HT-29 (cell line): ENCODE measurements at regions not wholly inside any gene's neighbourhood (a gene's known extent, or its start where the extent isn't known, plus 50 kb on each side); places are given as distances from the start of the nearest gene placed in this dataset.

Experiments
- DNase-seq: peaks from one replicate; pipeline ENCODE4 v3.0.0-alpha.2; 2015; ENCODE audit warnings: low spot score

DNA sequence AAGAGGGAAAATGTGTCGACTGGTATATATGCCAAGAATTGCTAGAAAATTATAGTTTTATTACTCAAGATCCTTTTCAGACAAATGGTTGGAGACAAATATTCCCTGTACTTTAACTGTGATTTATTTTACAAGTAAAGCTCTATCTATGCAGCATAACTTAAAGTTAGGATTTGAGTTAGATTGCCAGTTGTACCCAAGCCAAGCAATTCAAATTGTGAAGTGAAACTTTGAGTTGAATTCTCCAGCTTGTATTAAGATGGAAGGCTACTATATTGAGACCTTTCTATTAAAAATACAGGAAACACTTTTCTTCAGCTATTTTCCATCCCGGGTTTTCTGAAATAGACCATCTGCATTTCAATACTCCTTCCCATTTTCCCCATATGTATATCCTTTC lies 333.1 kb upstream of the RBMS3 start:
- DNase-seq: no peak

- DNase-seq: no peak
Measured at GRCh38 chr3:28948685-28949084, 332.2 kb upstream of the RBMS3 start.

- no peak for DNase-seq
Measured at GRCh38 chr3:28949580-28949979, 331.3 kb upstream of the RBMS3 start.

DNA sequence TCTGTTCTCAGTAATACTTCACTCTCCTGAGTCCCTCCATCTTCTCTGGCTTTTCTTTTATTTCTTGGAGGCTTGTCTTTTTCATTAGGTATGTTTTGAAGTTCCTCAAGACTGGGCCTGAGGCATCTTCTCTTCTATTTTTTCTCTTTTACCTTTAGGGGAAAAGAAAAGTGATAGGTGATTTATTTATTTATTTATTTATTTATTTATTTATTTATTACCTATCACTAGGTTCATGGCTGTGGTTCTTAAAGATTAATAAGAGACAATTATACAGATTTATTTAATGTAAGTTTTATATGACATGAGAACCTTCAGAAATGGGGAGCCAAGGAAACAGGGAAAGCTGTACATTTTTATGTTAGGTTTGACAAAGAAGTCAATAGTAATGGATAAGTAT lies 330.3 kb upstream of the RBMS3 start:
- no peak for DNase-seq

GRCh38 chr3:28951772-28952556 lies 328.9 kb upstream of the RBMS3 start:
- no peak for DNase-seq

- no peak for DNase-seq
Measured at GRCh38 chr3:28958656-28959055, 322.2 kb upstream of the RBMS3 start.

DNA sequence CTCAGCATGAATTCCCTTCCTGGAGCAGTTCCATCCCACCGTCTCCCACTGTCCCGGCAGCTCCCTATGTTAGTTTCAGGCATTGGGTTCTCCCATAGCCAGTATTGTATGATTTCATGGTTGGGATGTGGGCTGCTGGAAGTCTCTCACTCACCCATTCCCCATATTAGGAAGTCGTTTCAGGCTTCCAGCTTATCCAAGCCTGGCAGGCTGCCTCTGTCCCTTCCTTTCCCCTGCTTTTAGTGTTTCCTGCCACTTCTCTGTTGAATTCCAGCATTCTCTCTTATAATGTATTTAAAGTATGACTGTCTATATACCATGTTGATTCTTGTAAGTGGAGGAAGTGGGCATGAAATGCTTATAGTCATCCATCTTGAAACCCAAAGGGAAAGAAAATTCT lies 309.7 kb upstream of the RBMS3 start:
- DNase-seq: no peak

DNA sequence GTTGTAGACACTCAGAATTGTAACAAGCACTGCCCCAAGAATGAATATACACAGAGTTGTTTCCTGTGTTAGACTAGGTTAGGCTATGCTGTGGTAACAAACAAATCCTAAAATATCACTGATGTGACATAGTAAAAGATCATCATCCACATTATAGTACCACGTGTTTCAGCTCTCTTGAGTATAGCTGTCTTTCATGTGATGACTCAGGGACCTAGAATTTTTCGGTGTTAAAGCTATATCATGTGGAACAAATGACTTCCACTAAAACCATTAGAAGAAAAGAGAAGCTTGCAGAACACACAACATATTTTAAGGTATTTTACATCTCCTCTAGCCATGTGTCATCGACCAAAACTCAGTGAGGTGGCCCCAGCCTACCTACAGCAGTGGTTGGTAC lies 307.9 kb upstream of the RBMS3 start:
- DNase-seq: no peak

DNA sequence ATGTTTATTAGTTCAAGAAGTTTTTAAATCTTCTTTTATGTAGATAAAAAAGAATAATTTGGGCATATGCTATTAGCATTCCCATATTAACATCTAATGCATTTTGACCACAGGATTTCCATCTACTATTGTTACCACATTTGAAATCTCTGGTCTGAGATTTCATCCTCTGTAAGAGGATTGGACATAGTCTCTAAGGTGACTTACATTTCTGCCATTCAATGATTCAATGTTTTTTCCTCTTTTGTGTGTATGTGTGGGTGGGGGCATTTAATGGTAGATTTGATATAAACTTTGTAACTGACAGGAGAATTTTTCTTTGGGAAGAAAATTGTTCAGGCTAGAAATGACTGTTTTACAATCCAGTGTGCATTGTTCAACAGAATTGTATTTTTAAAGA lies 307.3 kb upstream of the RBMS3 start:
- DNase-seq: no peak

GRCh38 chr3:28978092-28978491 lies 302.8 kb upstream of the RBMS3 start:
- DNase-seq: no peak

GRCh38 chr3:28980131-28980530 lies 300.7 kb upstream of the RBMS3 start:
- DNase-seq: no peak

- no peak for DNase-seq
Measured at GRCh38 chr3:28980631-28981030, 300.2 kb upstream of the RBMS3 start.

GRCh38 chr3:28982906-28983305 lies 298.0 kb upstream of the RBMS3 start:
- DNase-seq: no peak

DNA sequence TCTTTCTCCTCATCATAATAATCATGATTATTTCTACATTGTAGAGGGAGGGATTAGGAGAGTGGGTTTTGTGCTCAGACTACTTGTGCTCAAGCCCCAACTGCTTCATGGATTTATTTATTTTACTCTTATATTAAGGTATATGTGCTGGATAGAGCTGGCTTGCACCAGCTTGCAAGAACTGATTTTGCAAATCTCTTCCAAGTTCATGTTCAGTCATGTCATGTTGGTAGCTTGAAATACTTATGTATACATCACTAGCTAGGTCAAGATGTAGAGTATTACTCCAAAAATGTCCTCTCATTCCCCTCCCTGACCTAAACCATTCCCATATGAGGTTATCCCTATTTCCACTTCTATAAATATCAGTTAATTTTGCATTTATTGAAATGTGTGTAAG lies 293.9 kb upstream of the RBMS3 start:
- DNase-seq: no peak

GRCh38 chr3:28989646-28990089 lies 291.2 kb upstream of the RBMS3 start:
- DNase-seq: no peak

GRCh38 chr3:28994161-28994905 lies 286.5 kb upstream of the RBMS3 start:
- DNase-seq: no peak

GRCh38 chr3:29004885-29005599 lies 275.8 kb upstream of the RBMS3 start:
- no peak for DNase-seq

GRCh38 chr3:29005862-29006261 lies 275.0 kb upstream of the RBMS3 start:
- DNase-seq: no peak

DNA sequence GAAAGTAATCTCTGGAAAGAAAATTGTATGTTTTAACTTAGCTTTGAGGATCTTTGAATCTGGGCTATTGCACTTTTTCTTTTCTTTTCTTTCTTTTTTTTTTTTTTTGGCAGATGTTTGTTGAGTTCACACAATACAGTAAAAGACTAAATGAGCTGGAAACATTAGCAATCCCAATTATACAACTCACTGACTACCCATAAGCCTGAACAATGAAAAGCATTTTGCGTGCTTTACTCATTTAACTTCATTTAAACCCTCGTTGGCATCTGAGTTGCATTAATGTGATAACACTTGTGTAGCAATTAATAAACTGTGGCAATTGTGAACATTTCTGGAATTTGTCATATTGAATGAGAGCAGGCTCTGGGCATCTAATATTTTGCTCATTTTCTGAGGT lies 269.4 kb upstream of the RBMS3 start:
- DNase-seq: no peak

DNA sequence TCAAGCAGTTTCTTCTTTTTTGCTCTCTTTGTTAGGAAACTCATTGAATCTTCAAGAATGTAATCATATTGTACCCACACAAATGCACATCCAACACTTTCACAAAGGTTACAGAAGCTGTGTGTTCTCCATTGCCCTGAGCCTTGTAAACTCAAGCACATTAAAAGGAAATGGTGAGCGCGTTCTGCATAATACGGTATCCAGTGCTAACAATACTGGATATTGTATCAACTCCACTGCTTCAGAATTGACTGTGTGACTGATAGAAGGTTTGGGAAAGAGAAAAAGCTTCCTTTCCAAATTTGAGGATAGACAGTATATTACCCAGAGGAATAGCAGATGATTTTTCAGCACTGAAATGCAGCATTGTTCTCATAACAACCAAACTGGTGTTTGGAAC lies 268.9 kb upstream of the RBMS3 start:
- no peak for DNase-seq

DNA sequence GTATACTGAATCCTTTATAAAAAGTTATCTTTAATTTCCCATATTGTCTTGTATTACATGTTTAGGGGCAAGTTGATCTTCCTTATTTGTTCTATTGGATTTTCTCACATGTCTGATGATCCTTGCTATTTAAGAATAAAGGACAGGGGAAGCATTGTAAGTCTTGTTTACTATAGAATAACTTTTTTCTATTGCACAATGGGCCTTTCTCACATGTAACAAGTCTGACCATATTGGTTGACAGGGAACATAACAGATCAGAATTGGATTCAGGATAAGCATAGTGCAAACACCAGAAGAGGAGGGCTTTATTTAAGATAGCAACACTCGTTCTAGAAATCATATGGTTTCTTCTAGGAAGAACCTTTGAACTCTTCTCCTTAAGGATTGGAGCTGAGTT lies 257.9 kb upstream of the RBMS3 start:
- no peak for DNase-seq

GRCh38 chr3:29026286-29026685 lies 254.6 kb upstream of the RBMS3 start:
- DNase-seq: no peak

GRCh38 chr3:29026959-29027358 lies 253.9 kb upstream of the RBMS3 start:
- no peak for DNase-seq
